ENCODE measurements at regions not wholly inside any gene's neighbourhood (a gene's known extent, or its start where the extent isn't known, plus 50 kb on each side); places are given as distances from the start of the nearest gene placed in this dataset.

DNA sequence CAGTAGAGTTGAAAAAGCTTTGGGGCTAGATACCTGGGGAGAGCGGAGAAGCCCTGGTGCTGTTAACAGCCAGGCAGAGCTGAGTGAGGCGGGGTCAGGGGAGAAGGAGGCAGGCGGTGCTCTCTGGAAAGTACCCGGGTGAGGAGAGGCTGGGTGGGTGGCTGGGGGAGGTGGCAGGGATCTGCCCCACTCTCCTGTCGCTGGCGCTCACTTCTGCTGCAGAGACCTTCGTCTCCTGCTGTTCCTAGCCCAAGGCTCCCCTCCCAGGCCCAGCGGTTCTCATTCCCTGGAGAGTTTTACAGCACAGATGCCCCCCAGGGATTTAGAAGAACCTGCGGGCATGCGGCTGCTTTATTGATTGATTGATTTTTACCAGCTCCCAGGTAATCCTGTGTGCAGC, 302.8 kb downstream of the IRF8 start:
- TF ChIP-seq, protein P1, sequence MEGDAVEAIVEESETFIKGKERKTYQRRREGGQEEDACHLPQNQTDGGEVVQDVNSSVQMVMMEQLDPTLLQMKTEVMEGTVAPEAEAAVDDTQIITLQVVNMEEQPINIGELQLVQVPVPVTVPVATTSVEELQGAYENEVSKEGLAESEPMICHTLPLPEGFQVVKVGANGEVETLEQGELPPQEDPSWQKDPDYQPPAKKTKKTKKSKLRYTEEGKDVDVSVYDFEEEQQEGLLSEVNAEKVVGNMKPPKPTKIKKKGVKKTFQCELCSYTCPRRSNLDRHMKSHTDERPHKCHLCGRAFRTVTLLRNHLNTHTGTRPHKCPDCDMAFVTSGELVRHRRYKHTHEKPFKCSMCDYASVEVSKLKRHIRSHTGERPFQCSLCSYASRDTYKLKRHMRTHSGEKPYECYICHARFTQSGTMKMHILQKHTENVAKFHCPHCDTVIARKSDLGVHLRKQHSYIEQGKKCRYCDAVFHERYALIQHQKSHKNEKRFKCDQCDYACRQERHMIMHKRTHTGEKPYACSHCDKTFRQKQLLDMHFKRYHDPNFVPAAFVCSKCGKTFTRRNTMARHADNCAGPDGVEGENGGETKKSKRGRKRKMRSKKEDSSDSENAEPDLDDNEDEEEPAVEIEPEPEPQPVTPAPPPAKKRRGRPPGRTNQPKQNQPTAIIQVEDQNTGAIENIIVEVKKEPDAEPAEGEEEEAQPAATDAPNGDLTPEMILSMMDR (IDR thresholded peaks at IDR 0.05; ENCODE audit: low read depth, low read length, poor library complexity, severe bottlenecking), result no peak
- no peak for TF ChIP-seq EZH2phosphoT487 (IDR thresholded peaks at IDR 0.05; ENCODE audit: borderline replicate concordance, low read length)
- Histone ChIP-seq H3F3A (ENCODE audit: control insufficient read depth, insufficient read depth) (no peaks in the 10 kb centered on the region), H3K4me2 (ENCODE audit: low read length) (no peak overlapping the region), H3K27me3 (ENCODE audit: control insufficient read depth, low read length) (peaks cover 25% of the 10 kb centered on the region), H3K9me2 (replicated peaks; ENCODE audit: control insufficient read depth, low read length) (no peaks in the 10 kb centered on the region), H3K4me3 (ENCODE audit: low read length) (no peak overlapping the region), H3K4me1 (ENCODE audit: control insufficient read depth, low read length) (no peaks in the 10 kb centered on the region), H3K79me2 (ENCODE audit: control insufficient read depth, low read length) (no peaks in the 10 kb centered on the region), H3K36me3 (ENCODE audit: control insufficient read depth, low read length) (no peaks in the 10 kb centered on the region), H3K9me3 (ENCODE audit: control insufficient read depth, insufficient read depth, low read length) (no peaks in the 10 kb centered on the region), H4K20me1 (ENCODE audit: control insufficient read depth, insufficient read depth, low read depth, low read length) (no peaks in the 10 kb centered on the region), H3K27ac (ENCODE audit: low read depth, low read length) (no peak overlapping the region)

DNA sequence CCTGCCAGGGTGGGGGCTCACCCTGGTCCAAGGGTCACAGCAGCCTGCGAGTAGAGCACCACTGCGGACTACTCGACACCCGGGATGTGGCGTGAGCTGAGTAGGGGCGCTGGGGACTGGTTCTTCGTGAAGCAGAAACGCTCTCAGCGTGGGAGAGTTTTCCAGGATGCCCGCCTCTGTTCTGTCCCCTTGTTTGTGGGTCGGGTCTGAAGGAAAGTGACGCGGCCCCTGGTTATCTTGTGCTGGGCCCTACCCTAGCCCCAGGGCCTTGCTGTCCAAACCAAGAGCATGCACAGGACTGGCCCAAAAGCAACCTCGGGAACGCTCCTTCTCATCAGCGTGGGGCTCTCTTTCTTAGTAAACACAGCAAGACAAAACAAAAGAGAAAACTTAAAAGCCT, 303.3 kb downstream of the IRF8 start:
- H3K36me3 ChIP-seq (ENCODE audit: control insufficient read depth, low read length), result no peaks in the 10 kb centered on the region
- no peaks in the 10 kb centered on the region for H3K4me1 ChIP-seq (ENCODE audit: control insufficient read depth, low read length)
- no peaks in the 10 kb centered on the region for H3F3A ChIP-seq (ENCODE audit: control insufficient read depth, insufficient read depth)
- no peak overlapping the region for H3K27ac ChIP-seq (ENCODE audit: low read depth, low read length)
- H4K20me1 ChIP-seq (ENCODE audit: control insufficient read depth, insufficient read depth, low read depth, low read length), result no peaks in the 10 kb centered on the region
- TF ChIP-seq, protein P1 (IDR thresholded peaks at IDR 0.05; ENCODE audit: low read depth, low read length, poor library complexity, severe bottlenecking), result no peak
- no peak for TF ChIP-seq EZH2phosphoT487 (IDR thresholded peaks at IDR 0.05; ENCODE audit: borderline replicate concordance, low read length)
- H3K9me3 ChIP-seq (ENCODE audit: control insufficient read depth, insufficient read depth, low read length), result no peaks in the 10 kb centered on the region
- H3K27me3 ChIP-seq (ENCODE audit: control insufficient read depth, low read length), result peaks cover 22% of the 10 kb centered on the region
- H3K79me2 ChIP-seq (ENCODE audit: control insufficient read depth, low read length), result no peaks in the 10 kb centered on the region
- no peak overlapping the region for H3K4me3 ChIP-seq (ENCODE audit: low read length)
- H3K9me2 ChIP-seq (replicated peaks; ENCODE audit: control insufficient read depth, low read length), result no peaks in the 10 kb centered on the region
- no peak overlapping the region for H3K4me2 ChIP-seq (ENCODE audit: low read length)

DNA sequence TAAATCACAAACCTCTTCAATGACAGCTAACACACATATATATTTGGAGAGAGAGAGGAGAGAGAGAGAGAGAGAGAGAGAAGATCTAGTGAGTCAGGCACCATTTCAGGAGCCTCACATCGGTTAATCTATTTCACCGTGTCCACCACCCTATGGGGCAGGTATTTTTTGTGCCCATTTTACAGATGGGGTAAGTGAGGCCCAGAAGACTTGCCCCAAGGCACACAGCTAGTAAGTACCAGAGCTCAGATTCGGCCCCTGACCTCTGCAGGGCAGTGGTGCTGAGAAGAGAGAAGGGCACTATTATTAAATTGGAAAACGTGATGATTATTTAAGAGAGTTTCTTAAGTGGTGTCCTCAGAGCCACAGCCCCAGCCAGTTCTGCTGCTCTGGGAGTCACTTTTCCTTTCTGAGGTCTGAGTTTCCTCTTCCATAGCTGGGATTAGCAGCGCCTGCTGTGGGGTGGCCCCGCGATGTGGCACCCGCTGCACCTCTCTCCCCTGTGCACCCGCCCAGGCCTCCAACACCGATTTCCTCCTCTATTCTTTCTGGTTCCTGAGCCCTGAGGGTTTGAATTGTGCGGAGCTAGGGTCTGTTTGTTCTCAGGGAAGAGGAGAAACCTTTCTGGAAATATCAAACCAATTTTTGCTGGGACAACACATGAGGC, 303.9 kb downstream of the IRF8 start:
- Histone ChIP-seq H3K4me2 (ENCODE audit: low read length) (no peak overlapping the region), H3K4me3 (ENCODE audit: low read length) (no peak overlapping the region), H4K20me1 (ENCODE audit: control insufficient read depth, insufficient read depth, low read depth, low read length) (no peaks in the 10 kb centered on the region), H3K79me2 (ENCODE audit: control insufficient read depth, low read length) (no peaks in the 10 kb centered on the region), H3K9me2 (replicated peaks; ENCODE audit: control insufficient read depth, low read length) (no peaks in the 10 kb centered on the region), H3K27me3 (ENCODE audit: control insufficient read depth, low read length) (peaks cover 22% of the 10 kb centered on the region), H3K9me3 (ENCODE audit: control insufficient read depth, insufficient read depth, low read length) (no peaks in the 10 kb centered on the region), H3K27ac (ENCODE audit: low read depth, low read length) (no peak overlapping the region), H3F3A (ENCODE audit: control insufficient read depth, insufficient read depth) (no peaks in the 10 kb centered on the region), H3K4me1 (ENCODE audit: control insufficient read depth, low read length) (no peaks in the 10 kb centered on the region), H3K36me3 (ENCODE audit: control insufficient read depth, low read length) (no peaks in the 10 kb centered on the region)
- TF ChIP-seq, protein P1 (IDR thresholded peaks at IDR 0.05; ENCODE audit: low read depth, low read length, poor library complexity, severe bottlenecking), result no peak
- TF ChIP-seq EZH2phosphoT487 (IDR thresholded peaks at IDR 0.05; ENCODE audit: borderline replicate concordance, low read length), result no peak

All from DOHH2 (cell line).